HFF-Myc (cell line): ENCODE measurements at regions not wholly inside any gene's neighbourhood (a gene's known extent, or its start where the extent isn't known, plus 50 kb on each side); places are given as distances from the start of the nearest gene placed in this dataset.
A peak's percentile ranks its signal among the peaks of the same experiment; 100 is the strongest.

Experiments used
- DNase-seq: peaks from one replicate; pipeline ENCODE4 v3.0.0-alpha.2; 2011; ENCODE audit warnings: low read depth; ENCODE audit errors: extremely low read depth
- H3K4me3 ChIP-seq: replicated peaks from 2 replicates; pipeline ENCODE4 v1.5.1; 2011; ENCODE audit warnings: low read depth, mild to moderate bottlenecking, control low read depth, low read length
- CTCF ChIP-seq: IDR thresholded peaks from 2 replicates; pipeline ENCODE4 v1.5.1; 2012; ENCODE audit warnings: mild to moderate bottlenecking, low read depth, low read length, control low read depth; ENCODE audit errors: missing control alignments

- peak; percentile 40 for DNase-seq
- H3K4me3 ChIP-seq, result no peak overlapping the region
- TF ChIP-seq CTCF, result no peak
Observed at GRCh38 chr11:95563173-95563572, 226.4 kb downstream of the FAM76B start.

GRCh38 chr11:95562196-95562921 is 227.2 kb downstream of the FAM76B start:
- DNase-seq, result no peak
- no peak overlapping the region for H3K4me3 ChIP-seq
- no peak for TF ChIP-seq CTCF

GRCh38 chr11:95559899-95560298 is 229.7 kb downstream of the FAM76B start:
- no peak overlapping the region for H3K4me3 ChIP-seq
- no peak for TF ChIP-seq CTCF
- no peak for DNase-seq

GRCh38 chr11:95557376-95557775 is 232.2 kb downstream of the FAM76B start:
- no peak for DNase-seq
- no peak overlapping the region for H3K4me3 ChIP-seq
- no peak for TF ChIP-seq CTCF

- DNase-seq, result peak; percentile 89
- no peak for TF ChIP-seq CTCF
- H3K4me3 ChIP-seq, result no peak overlapping the region
Observed at GRCh38 chr11:95556342-95557163, 233.0 kb downstream of the FAM76B start.

- no peak for TF ChIP-seq CTCF
- no peak for DNase-seq
- no peak overlapping the region for H3K4me3 ChIP-seq
Observed at GRCh38 chr11:95556011-95556341, 233.6 kb downstream of the FAM76B start.
